OCI-LY7 (cell line): ENCODE measurements at regions not wholly inside any gene's neighbourhood (a gene's known extent, or its start where the extent isn't known, plus 50 kb on each side); places are given as distances from the start of the nearest gene placed in this dataset.

Experiments used
- BruUV-seq: library from RNA; stranded (reverse); fragments of 400-500 nt; replicated peaks from 2 replicates; lab custom pipeline; 2021; lab: Mats Ljungman, UMichigan
- CTCF ChIA-PET: fragments of 300-600 bp; sonication (Branson Sonifier 250); formaldehyde crosslinking; loops from one replicate; lab custom pipeline; 2022; ENCODE audit warnings: antibody characterized with exemption; ENCODE audit not compliant: unreplicated experiment; lab: Charles Lee
- POLR2A ChIA-PET: fragments of 300-600 bp; sonication (Branson Sonifier 250); formaldehyde crosslinking; loops from one replicate; lab custom pipeline; 2022; ENCODE audit warnings: antibody characterized with exemption; lab: Charles Lee
- DNase-seq: peaks from one replicate; pipeline ENCODE4 v3.0.0-alpha.2; 2015; ENCODE audit warnings: low spot score
- H2AFZ ChIP-seq: fragments of 200-600 bp; sonication (generic), shearing (Covaris generic); 2 replicates; pipeline ENCODE4 v1.6.1; 2014; ENCODE audit warnings: mild to moderate bottlenecking, antibody characterized with exemption, low read length, moderate library complexity
- H3K27ac ChIP-seq: fragments of 200-600 bp; sonication (generic); 2 replicates; pipeline ENCODE4 v1.5.1; 2014; ENCODE audit warnings: mixed run types, low read depth, mild to moderate bottlenecking, moderate library complexity, low read length, inconsistent platforms; ENCODE audit not compliant: poor library complexity, severe bottlenecking
- H3K36me3 ChIP-seq: fragments of 200-600 bp; sonication (generic); 2 replicates; pipeline ENCODE4 v1.6.1; 2014; ENCODE audit warnings: mild to moderate bottlenecking, antibody characterized with exemption, low read length, moderate library complexity, mixed read lengths; ENCODE audit not compliant: insufficient read depth
- H3K4me1 ChIP-seq: fragments of 200-600 bp; sonication (generic); 2 replicates; pipeline ENCODE4 v1.5.1; 2014; ENCODE audit warnings: mild to moderate bottlenecking, low read length; ENCODE audit not compliant: insufficient read depth, poor library complexity, severe bottlenecking
- H3K4me2 ChIP-seq: fragments of 200-600 bp; sonication (generic); 2 replicates; pipeline ENCODE4 v1.6.1; 2014; ENCODE audit warnings: mild to moderate bottlenecking, low read length
- H3K4me3 ChIP-seq: fragments of 200-600 bp; sonication (generic); 2 replicates; pipeline ENCODE4 v1.5.1; 2014; ENCODE audit warnings: mild to moderate bottlenecking, low read depth, low read length; ENCODE audit not compliant: poor library complexity, severe bottlenecking
- H3K79me2 ChIP-seq: fragments of 200-600 bp; sonication (generic); 2 replicates; pipeline ENCODE4 v1.6.1; 2016; ENCODE audit warnings: low read depth, mild to moderate bottlenecking, low read length, moderate library complexity, mixed read lengths; ENCODE audit not compliant: insufficient read depth
- H3K9me2 ChIP-seq: fragments of 200-600 bp; sonication (generic); 2 replicates; pipeline ENCODE4 v1.6.1; 2016; ENCODE audit warnings: mild to moderate bottlenecking, low read length, mixed read lengths; ENCODE audit not compliant: insufficient read depth
- H3K9me3 ChIP-seq: fragments of 200-600 bp; sonication (generic); 2 replicates; pipeline ENCODE4 v1.6.1; 2014; ENCODE audit warnings: mild to moderate bottlenecking, mixed run types, low read length, mixed read lengths
- H4K20me1 ChIP-seq: fragments of 200-600 bp; sonication (generic); 2 replicates; pipeline ENCODE4 v1.6.1; 2014; ENCODE audit warnings: mild to moderate bottlenecking, antibody characterized with exemption, low read length, moderate library complexity, mixed read lengths; ENCODE audit not compliant: insufficient read depth
- CTCF ChIP-seq: fragments of 200-600 bp; sonication (generic); conservative IDR thresholded peaks from 2 replicates; pipeline ENCODE4 v1.5.1; 2014; ENCODE audit warnings: mild to moderate bottlenecking, antibody characterized with exemption, low read length, moderate library complexity, mixed read lengths
- EZH2phosphoT487 ChIP-seq: fragments of 200-600 bp; sonication (generic); IDR thresholded peaks from 2 replicates; pipeline ENCODE4 v1.6.1; 2018; ENCODE audit warnings: low read depth, borderline replicate concordance, mild to moderate bottlenecking, mixed run types, antibody characterized with exemption, low read length, moderate library complexity, mixed read lengths
- intact Hi-C: fragments of 100-400 bp; cut with micrococcal nuclease; formaldehyde crosslinking; loops from one replicate; pipeline ENCODE4 v1.10.0; 2022; ENCODE audit not compliant: unreplicated experiment

- H3K9me3 ChIP-seq, result no peaks in the 10 kb centered on the region
- no peak overlapping the region for H2AFZ ChIP-seq
- no peaks in the 10 kb centered on the region for H3K79me2 ChIP-seq
- BruUV-seq, result no TSS peak
- no peak overlapping the region for H3K4me3 ChIP-seq
- H3K4me2 ChIP-seq, result no peak overlapping the region; the same call in 1 of the 2 replicates
- no peaks in the 10 kb centered on the region for H3K9me2 ChIP-seq
- no peak overlapping the region for H3K27ac ChIP-seq
- TF ChIP-seq EZH2phosphoT487, result no peak
- no peak for TF ChIP-seq CTCF
- intact Hi-C loops, result no loop called here
- H3K4me1 ChIP-seq, result peaks cover 11% of the 10 kb centered on the region
- CTCF ChIA-PET, result no interaction called here
- DNase-seq, result no peak
- H4K20me1 ChIP-seq, result no peaks in the 10 kb centered on the region
- no peaks in the 10 kb centered on the region for H3K36me3 ChIP-seq
- POLR2A ChIA-PET, result interaction anchor here (1.1 kb wide), 1 partner anchor 27 kb away, joined by 3 read pairs; no protein-coding TSS in a partner anchor
These were observed 386.0 kb upstream of the KLF4 start for GRCh38 chr9:107875571-107875980.

DNA sequence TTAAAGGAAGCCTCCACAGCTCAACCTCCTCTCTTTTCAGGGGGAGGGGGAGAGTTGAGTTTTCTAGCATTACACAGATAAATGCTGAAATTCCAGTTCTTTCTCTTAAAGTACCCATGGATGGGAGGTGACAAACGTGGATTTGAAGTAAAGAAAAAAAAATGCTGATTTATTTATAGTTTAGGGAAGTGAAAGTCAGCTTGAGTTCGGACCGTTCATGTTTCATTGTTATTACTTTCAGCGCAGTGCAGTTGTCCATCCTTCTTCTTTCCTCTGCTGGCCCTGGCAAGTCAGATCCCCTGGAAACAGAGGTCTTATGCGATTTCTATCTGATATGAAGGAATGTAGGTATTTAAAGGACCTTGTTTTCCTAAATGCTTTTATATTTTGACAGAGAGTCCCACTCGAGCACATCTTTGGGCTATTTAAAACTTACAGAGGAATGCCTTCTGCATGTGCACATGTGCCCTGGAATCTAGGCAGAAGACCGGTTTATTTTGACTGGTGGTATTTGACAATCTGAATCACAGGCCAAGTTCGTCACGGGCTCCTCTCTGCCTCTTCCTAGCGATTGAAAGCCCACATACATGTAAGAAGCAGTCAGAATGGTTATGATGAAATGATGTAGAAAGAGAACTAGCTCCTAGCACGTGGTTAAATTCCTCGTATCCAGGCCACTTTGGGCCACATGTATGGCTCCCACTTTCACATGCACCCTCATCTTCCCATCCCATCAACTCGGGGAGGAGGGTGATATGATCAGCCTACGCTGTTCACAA is 385.2 kb upstream of the KLF4 start:
- DNase-seq, result peak; percentile 30
- ChIA-PET POLR2A (interaction anchor here (1.1 kb wide), 1 partner anchor 28 kb away, joined by 3 read pairs; no protein-coding TSS in a partner anchor), CTCF (no interaction called here)
- Histone ChIP-seq H3K9me2 (no peaks in the 10 kb centered on the region), H3K27ac (no peak overlapping the region), H2AFZ (no peak overlapping the region), H3K36me3 (no peaks in the 10 kb centered on the region), H3K4me1 (peaks cover 11% of the 10 kb centered on the region), H4K20me1 (no peaks in the 10 kb centered on the region), H3K9me3 (no peaks in the 10 kb centered on the region), H3K79me2 (no peaks in the 10 kb centered on the region), H3K4me2 (peak overlapping the region; percentile 38), H3K4me3 (no peak overlapping the region)
- intact Hi-C loops, result no loop called here
- no TSS peak for BruUV-seq
- TF ChIP-seq CTCF (no peak), EZH2phosphoT487 (no peak)

DNA sequence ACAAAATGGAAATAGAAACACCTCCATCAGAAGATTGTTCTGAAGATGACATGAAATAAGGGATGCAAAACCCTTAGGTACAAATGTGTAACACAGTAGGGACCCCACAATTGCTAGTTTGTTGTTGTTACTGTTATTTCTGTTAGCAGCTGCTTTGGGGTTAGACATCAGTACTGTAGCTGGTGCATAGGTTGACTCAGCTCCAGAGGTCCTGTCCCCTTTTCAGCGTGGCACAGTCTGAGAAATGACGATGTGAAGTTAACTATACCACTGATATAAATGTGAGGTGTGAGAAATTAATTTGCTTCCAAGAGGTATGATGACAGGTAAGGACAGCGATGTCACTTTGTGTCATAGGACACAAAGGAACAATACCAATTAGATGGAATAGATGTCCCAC is 384.6 kb upstream of the KLF4 start:
- H4K20me1 ChIP-seq, result no peaks in the 10 kb centered on the region
- H3K4me1 ChIP-seq, result peaks cover 11% of the 10 kb centered on the region
- peak overlapping the region; percentile 38; the same call in 1 of the 2 replicates for H3K4me2 ChIP-seq
- no peak for DNase-seq
- POLR2A ChIA-PET, result no interaction called here
- intact Hi-C loops, result no loop called here
- H3K36me3 ChIP-seq, result no peaks in the 10 kb centered on the region
- no peak for TF ChIP-seq EZH2phosphoT487
- TF ChIP-seq CTCF, result no peak
- H3K9me3 ChIP-seq, result no peaks in the 10 kb centered on the region
- no TSS peak for BruUV-seq
- H3K4me3 ChIP-seq, result no peak overlapping the region
- no peaks in the 10 kb centered on the region for H3K79me2 ChIP-seq
- CTCF ChIA-PET, result no interaction called here
- H3K27ac ChIP-seq, result no peak overlapping the region
- H2AFZ ChIP-seq, result no peak overlapping the region
- no peaks in the 10 kb centered on the region for H3K9me2 ChIP-seq
